Parathyroid adenoma (tissue), 2 donors: ENCODE measurements at regions not wholly inside any gene's neighbourhood (a gene's known extent, or its start where the extent isn't known, plus 50 kb on each side); places are given as distances from the start of the nearest gene placed in this dataset.

Experiments
- H2AFZ ChIP-seq: fragments of 300-600 bp; sonication (generic); one replicate; pipeline ENCODE4 v1.7.0; 2017; ENCODE audit warnings: antibody characterized with exemption, mild to moderate bottlenecking
- H3K27ac ChIP-seq: fragments of 300-600 bp; sonication (generic); one replicate; pipeline ENCODE4 v1.7.0; 2017
- H3K27me3 ChIP-seq: fragments of 300-600 bp; sonication (generic); one replicate; pipeline ENCODE4 v1.7.0; 2017; ENCODE audit warnings: low read length; ENCODE audit not compliant: control insufficient read depth, insufficient read depth
- H3K36me3 ChIP-seq: fragments of 300-600 bp; sonication (generic); one replicate; pipeline ENCODE4 v1.7.0; 2017; ENCODE audit warnings: low read length; ENCODE audit not compliant: control insufficient read depth, insufficient read depth
- H3K4me1 ChIP-seq: fragments of 300-600 bp; sonication (generic); one replicate; pipeline ENCODE4 v1.7.0; 2017; ENCODE audit warnings: control low read depth
- H3K4me2 ChIP-seq: fragments of 300-600 bp; sonication (generic); one replicate; pipeline ENCODE4 v1.7.0; 2017; ENCODE audit warnings: low read length
- H3K4me3 ChIP-seq: fragments of 300-600 bp; sonication (generic); one replicate; pipeline ENCODE4 v1.7.0; 2017; ENCODE audit warnings: low read depth, low read length
- H3K79me2 ChIP-seq: fragments of 300-600 bp; sonication (generic); one replicate; pipeline ENCODE4 v1.7.0; 2017; ENCODE audit warnings: control low read depth
- H3K9ac ChIP-seq: fragments of 300-600 bp; sonication (generic); one replicate; pipeline ENCODE4 v1.7.0; 2017; ENCODE audit warnings: mild to moderate bottlenecking
- H3K9me3 ChIP-seq: fragments of 300-600 bp; sonication (generic); one replicate; pipeline ENCODE4 v1.7.0; 2017; ENCODE audit warnings: low read length; ENCODE audit not compliant: control insufficient read depth
- TF ChIP-seq, protein P1 (sequence below): fragments of 300-600 bp; sonication (generic); IDR thresholded peaks from one replicate; pipeline ENCODE4 v1.7.0; 2017; ENCODE audit warnings: antibody characterized with exemption, mild to moderate bottlenecking
- donor health status: primary hyperparathyroidism.

DNA sequence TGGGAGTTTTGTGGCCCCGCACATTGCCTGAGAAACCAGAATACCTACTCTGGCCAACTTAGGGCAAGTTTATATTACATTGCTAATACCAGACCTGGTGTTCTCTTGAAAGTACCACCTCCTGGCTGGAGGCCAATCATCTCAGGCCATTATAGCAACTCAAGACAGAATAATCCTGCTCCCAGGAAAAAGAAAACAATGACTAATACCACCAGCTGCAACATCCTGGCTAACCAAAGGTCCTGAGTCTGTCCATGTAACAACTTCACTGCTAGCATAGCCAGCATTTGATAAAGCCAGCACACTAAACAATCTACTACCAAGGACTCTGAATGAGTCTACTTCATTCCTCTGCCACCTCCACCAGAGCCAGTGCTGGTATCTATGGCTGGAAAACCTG is 1298.7 kb upstream of the CNTN5 start:
- Histone ChIP-seq H3K36me3 (no peaks in the 10 kb centered on the region), H3K4me3 (no peak overlapping the region), H3K4me1 (no peaks in the 10 kb centered on the region), H3K79me2 (no peaks in the 10 kb centered on the region), H3K9me3 (no peaks in the 10 kb centered on the region), H3K27me3 (no peaks in the 10 kb centered on the region), H2AFZ (no peak overlapping the region), H3K4me2 (no peak overlapping the region), H3K27ac (no peak overlapping the region), H3K9ac (no peak overlapping the region)
- TF ChIP-seq, protein P1, sequence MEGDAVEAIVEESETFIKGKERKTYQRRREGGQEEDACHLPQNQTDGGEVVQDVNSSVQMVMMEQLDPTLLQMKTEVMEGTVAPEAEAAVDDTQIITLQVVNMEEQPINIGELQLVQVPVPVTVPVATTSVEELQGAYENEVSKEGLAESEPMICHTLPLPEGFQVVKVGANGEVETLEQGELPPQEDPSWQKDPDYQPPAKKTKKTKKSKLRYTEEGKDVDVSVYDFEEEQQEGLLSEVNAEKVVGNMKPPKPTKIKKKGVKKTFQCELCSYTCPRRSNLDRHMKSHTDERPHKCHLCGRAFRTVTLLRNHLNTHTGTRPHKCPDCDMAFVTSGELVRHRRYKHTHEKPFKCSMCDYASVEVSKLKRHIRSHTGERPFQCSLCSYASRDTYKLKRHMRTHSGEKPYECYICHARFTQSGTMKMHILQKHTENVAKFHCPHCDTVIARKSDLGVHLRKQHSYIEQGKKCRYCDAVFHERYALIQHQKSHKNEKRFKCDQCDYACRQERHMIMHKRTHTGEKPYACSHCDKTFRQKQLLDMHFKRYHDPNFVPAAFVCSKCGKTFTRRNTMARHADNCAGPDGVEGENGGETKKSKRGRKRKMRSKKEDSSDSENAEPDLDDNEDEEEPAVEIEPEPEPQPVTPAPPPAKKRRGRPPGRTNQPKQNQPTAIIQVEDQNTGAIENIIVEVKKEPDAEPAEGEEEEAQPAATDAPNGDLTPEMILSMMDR: no peak

DNA sequence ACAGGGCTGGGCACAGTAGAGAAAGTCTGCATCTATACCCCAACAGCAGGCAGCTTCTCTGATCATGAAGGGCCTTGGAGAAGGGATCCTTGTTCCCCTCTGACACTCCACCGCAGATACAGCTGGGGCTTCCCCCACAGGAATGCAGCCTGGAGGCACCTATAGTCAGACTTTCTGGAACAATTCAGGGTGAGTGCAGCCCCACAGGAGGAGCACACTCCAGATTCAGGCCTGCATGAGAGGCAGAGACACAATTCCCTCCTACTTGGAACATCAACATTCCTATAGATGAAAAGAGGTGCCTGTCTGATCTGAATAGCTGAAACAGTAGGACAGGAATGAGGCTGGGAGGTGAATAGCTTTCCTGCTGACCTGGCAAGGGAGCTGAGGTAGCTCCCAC is 1298.0 kb upstream of the CNTN5 start:
- Histone ChIP-seq H3K36me3 (no peaks in the 10 kb centered on the region), H3K9ac (no peak overlapping the region), H2AFZ (no peak overlapping the region), H3K4me3 (no peak overlapping the region), H3K27ac (no peak overlapping the region), H3K9me3 (no peaks in the 10 kb centered on the region), H3K79me2 (no peaks in the 10 kb centered on the region), H3K27me3 (no peaks in the 10 kb centered on the region), H3K4me1 (no peaks in the 10 kb centered on the region), H3K4me2 (no peak overlapping the region)
- TF ChIP-seq, protein P1: no peak

DNA sequence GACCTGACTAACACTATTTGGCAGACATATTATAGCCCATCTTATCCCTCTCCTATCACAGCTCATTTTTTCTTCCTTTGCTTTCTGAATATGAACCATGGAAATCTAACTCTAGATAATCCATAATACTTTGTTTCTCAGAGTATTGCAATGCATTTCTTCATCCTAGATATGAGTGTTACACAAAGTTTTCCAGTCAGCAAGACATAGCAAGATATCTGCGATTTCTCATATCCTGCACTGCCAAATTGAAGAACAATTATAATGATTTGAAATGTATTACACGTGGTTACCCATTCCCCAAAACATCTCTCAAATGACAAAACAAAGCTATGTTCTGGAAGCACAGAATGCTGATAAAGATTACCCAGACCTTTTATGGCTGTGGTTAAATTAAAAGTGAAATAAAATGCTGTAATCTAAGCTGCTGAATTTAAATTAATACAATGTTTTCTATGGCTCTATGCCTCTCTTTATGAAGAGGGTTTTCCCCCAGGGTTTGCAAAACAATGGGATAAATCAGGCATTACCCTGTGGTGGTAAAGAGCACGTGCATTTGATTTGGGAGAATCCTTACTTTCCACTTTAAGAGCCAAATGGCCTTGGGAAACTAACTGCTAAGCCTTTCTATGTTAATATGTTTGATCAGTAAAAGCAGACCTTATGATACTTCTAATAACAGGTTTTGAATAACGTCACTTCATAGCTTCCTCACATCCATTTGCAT is 1291.0 kb upstream of the CNTN5 start:
- Histone ChIP-seq H3K79me2 (no peaks in the 10 kb centered on the region), H3K4me1 (no peaks in the 10 kb centered on the region), H3K9ac (no peak overlapping the region), H2AFZ (no peak overlapping the region), H3K27me3 (no peaks in the 10 kb centered on the region), H3K27ac (no peak overlapping the region), H3K36me3 (no peaks in the 10 kb centered on the region), H3K4me3 (no peak overlapping the region), H3K9me3 (no peaks in the 10 kb centered on the region), H3K4me2 (no peak overlapping the region)
- TF ChIP-seq, protein P1: no peak

DNA sequence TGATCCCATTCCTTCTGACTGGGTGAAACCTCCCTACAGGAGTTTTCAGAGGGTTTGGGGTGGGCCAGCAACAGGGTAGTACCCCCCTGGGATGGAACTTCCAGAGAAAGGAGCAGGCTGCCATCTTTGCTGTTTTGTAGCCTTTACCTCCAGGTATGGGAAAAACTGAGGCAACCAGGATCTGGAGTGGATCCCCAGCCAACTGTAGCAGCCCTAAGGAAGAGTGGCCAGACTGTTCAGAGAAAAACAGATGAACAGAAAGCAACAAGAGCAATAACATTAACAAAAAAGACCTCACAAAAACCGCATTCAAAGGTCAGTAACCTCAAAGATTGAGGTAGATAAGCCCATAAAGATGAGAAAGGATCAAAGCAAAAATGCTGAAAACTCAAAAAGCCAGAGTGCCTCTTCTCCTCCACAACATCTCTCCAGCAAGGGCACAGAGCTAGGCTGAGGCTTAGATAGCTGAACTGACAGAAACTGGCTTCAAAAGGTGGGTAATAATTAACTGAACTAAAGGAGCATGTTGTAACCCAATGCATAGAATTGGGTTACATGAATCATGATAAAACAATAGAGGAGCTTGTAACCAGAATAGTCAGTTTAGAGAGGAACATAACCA is 1288.6 kb upstream of the CNTN5 start:
- Histone ChIP-seq H3K27ac (no peak overlapping the region), H3K27me3 (no peaks in the 10 kb centered on the region), H3K79me2 (no peaks in the 10 kb centered on the region), H3K9me3 (no peaks in the 10 kb centered on the region), H3K4me2 (no peak overlapping the region), H3K9ac (no peak overlapping the region), H3K4me1 (no peaks in the 10 kb centered on the region), H3K4me3 (no peak overlapping the region), H3K36me3 (no peaks in the 10 kb centered on the region), H2AFZ (no peak overlapping the region)
- TF ChIP-seq, protein P1: no peak

DNA sequence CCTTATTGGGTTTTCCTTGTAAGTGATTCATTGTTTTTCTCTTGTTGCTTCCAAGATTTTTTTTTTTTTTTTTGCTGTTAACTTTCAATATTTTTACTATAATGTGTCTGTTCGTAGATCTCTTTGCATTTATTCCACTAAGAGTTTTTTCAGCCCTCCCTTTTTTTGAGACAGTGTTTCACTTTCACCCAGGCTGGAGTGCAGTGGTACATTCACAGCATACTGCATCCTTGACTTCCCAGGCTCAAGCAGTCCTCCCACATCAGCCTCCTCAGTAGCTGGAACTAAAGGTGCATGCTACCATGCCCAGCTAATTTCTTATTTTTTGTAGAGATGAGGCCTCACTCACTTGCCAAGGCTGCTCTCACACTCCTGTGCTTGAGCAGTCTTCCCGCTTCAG is 1282.0 kb upstream of the CNTN5 start:
- no peak overlapping the region for H3K4me3 ChIP-seq
- no peak overlapping the region for H2AFZ ChIP-seq
- no peaks in the 10 kb centered on the region for H3K9me3 ChIP-seq
- no peaks in the 10 kb centered on the region for H3K36me3 ChIP-seq
- H3K4me2 ChIP-seq: no peak overlapping the region
- H3K27me3 ChIP-seq: no peaks in the 10 kb centered on the region
- TF ChIP-seq, protein P1: no peak
- H3K79me2 ChIP-seq: no peaks in the 10 kb centered on the region
- H3K27ac ChIP-seq: no peak overlapping the region
- no peaks in the 10 kb centered on the region for H3K4me1 ChIP-seq
- no peak overlapping the region for H3K9ac ChIP-seq
